Activated naive CD4-positive, alpha-beta T cell treated with anti-CD3 and anti-CD28 coated beads, Interleukin-2, amount 50 U/mL, for 16 hours (primary cell): ENCODE measurements at regions not wholly inside any gene's neighbourhood (a gene's known extent, or its start where the extent isn't known, plus 50 kb on each side); places are given as distances from the start of the nearest gene placed in this dataset.

ENCODE experiments used
- DNase-seq: peaks from one replicate; pipeline ENCODE4 v3.0.0-alpha.2; 2020

GRCh38 chr3:152155246-152156020, 113.3 kb upstream of the MBNL1 start:
- DNase-seq: no peak

DNA sequence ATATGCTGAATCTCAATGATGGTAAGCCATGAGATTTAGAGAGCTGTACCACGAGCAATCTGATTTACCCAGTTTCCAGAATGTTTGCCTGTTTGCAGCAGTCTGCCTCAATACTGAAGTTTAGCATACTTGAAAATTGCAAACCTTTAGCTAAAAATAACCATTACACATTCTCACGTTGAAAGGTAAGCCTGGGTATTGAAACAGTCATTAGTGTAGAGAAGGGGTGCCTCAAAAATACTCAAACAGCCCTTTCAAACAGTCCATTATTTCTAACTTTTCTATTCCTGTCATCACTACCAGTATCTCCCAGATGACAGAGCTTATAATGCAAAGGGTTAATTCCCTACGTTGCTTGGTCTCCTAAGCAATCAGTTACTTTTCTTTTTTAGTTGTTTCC, 111.8 kb upstream of the MBNL1 start:
- DNase-seq: no peak

GRCh38 chr3:152157337-152157736, 111.4 kb upstream of the MBNL1 start:
- no peak for DNase-seq

- no peak for DNase-seq
These were observed 109.4 kb upstream of the MBNL1 start for GRCh38 chr3:152159328-152159727.

DNA sequence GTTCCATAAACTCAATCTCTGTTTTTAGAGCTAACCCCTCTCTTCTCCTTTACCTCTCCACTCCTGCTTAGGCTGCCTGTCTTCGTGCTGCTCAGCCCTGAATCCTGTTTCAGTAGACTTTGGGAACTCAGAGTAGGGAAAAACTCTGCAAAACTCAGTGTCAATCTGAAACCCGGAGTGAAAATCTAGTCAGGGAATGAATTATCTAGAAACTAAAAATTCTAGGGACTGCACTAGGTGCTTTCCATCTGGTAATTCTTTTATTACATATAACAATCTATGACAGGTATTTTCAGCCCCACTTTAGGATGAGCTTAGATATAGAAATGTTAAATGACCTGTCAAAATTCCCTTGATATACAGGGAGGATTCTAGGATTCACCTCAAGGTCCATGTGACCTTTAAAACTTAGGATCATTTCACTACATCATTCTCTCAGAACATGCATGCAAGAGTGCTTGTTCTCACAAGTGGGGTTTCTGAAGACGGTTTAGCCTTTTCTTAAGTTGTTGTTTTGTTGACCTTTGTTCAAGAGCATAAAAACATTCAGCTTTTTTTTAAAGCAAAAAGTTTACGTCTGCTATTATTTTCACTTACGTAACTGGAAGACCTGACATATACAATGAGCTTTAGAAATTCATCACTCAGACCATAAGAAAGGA, 108.2 kb upstream of the MBNL1 start:
- no peak for DNase-seq

GRCh38 chr3:152172460-152172859, 96.3 kb upstream of the MBNL1 start:
- DNase-seq: no peak

DNA sequence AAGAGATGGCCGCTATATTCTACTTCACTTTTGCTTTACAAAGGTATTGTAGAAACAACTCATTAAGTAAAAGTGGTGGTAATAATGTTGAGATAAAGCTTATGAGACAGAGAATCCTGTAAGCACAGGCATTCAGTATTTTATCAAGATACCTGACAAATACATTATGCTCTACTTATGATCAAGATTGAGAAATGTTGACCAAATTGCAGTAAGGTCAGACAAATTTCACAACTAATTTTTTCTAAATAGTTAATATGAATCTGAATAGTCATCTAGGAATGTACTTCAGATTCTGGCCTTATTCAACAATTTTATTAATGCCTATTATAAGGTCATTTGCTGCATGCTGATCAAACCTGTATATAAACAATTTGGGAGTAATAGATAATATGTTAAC, 95.1 kb upstream of the MBNL1 start:
- DNase-seq: no peak

DNA sequence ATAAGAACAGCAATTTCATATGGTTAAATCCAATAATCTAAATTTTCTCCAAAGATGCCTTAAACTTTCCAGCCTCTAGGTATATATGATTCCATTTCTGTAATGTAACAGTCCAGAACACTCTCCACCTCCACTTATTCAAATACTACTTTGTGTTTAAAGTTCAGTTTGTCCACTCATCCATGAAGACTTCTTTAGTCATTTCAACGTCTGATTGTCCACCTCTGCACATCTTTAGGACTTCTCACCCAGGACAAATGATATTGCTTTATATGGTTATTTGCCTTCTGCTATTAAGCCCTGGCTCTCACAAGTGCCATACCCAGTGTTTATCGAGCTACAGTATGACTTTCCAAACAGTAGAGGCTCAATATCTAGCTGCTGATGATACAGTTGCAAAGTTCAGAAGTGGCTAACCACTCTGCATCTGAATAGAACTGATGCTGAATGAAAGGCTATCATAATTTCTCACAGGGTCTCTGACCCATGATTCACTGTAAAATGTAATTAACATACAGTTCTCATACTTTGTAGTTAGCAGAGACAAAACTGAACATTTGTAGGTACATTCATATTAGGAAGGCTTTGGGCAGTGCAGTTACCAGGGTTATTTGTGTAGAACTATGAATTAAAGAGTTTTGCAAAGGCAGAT, 93.7 kb upstream of the MBNL1 start:
- no peak for DNase-seq

DNA sequence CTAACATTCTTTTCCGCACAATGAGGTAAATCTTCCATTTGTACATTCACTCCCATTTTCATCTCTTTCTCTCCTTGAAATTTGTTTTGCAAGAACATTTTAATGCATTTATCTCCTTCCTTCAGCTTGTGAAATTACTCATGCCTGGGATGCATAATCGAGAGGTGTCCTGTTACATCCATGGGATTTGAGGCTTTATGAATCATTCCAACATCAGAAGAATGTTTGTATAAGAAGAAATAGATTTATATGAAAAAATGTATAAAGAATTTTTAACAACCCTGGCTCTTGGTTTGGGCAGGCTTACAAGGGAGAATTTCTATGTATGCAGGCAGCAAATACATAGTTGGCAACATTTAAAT, 93.2 kb upstream of the MBNL1 start:
- no peak for DNase-seq

GRCh38 chr3:152176241-152176640, 92.5 kb upstream of the MBNL1 start:
- DNase-seq: no peak

DNA sequence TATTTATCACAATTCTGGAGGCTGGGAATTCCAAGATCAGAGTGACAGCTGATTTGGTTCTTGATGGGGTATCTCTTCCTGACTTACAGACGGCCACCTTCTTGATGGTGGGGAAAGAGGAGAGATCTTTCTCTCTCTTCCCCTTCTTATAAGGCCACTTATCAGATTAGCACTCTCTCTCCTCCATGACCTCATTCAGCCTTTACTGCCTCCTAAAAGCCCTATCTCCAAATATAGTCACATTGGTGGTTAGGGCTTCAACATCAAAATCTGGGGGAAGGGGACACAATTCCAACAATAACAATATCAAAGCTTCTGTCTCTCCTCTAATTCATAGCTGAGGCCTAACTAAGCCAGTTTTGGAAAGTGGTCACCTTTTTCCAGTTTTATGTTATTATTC, 91.7 kb upstream of the MBNL1 start:
- no peak for DNase-seq

DNA sequence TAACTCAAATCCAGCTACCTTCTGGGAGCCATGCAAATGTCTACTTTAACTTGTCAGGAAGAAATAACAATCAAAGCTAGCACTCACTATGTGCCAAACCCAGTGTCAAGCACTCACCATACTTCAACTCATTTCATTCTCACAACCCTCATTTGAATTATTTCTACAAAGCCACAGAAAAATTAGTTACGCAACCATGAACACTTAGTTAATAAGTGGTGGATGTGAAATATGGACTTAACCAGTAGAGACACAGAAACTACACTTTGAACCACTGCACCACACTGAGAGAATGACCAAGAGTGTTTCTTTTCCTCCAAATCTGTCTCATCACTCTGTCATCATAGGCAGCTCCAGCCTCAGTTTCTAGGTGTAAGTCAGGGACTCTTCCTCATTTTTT, 91.0 kb upstream of the MBNL1 start:
- DNase-seq: no peak

- peak; percentile 54 for DNase-seq
These were observed 85.3 kb upstream of the MBNL1 start for GRCh38 chr3:152183473-152183872.

DNA sequence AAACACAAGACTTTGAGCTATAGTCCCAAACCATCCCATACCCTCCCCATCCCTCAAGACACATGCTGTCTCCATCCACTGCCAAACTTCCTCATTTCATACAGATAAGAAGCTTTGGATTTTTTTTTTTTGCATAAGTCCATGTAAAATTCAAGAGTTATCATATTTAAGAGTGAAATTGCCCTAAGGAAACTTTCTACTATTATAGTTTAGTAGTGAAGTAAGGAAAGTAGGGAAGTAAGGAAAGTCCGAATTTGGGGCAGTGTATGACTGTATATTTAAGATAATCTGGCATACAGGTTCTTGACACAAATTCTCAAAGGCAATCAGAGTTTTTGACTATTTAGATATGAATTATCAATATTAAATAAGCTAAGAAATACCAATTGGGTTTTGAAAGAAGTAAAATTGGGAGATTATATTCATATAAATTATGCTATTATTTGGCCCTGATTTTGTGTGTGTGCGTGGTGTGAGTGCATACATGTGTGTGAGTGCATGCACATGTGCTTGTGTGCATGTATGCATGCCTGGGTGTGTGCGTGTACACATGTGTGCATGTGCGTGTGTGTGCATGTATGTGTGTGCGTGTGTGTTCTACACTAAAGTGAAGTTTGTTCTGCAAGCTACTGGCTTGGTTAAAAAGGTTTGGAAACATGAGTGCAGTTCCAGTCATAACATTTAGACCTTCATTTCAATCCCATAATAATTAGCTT, 83.6 kb upstream of the MBNL1 start:
- DNase-seq: no peak

DNA sequence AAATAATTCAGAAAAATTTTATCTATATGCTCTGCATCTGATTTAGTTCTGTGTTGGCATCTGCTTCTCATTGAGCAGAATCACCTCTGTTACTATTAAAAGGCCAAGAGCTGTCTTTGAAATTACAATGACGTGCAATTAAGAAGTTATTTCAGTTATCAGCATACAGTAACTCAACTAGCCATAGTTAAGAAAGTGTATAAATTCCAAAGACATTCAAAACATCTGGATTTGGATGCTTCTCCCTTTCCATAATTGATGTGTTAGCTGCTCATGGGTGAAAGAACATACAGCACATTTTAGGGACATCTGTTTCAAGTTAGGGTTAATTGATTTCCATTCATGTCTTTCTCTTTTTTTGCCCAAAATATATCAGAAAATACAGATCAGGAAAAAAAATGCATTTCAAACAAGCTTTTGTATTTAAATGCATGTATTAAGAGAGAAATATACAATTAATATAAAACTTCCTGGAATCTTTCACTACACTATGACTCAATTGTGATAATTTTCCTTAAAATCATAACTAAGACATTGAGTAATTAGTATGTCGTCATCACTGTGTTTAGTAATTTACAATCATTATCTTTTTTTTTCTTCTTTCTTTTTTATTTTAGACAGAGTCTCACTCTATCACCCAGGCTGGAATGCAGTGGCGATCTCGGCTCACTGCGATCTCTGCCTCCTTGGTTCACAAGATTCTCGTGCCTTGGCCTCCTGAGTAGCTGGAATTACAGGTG, 82.7 kb upstream of the MBNL1 start:
- no peak for DNase-seq

GRCh38 chr3:152190636-152191183, 78.0 kb upstream of the MBNL1 start:
- no peak for DNase-seq

- no peak for DNase-seq
These were observed 76.7 kb upstream of the MBNL1 start for GRCh38 chr3:152192050-152192449.

- no peak for DNase-seq
These were observed 75.6 kb upstream of the MBNL1 start for GRCh38 chr3:152192936-152193672.

- DNase-seq: no peak
These were observed 75.0 kb upstream of the MBNL1 start for GRCh38 chr3:152193673-152194267.

DNA sequence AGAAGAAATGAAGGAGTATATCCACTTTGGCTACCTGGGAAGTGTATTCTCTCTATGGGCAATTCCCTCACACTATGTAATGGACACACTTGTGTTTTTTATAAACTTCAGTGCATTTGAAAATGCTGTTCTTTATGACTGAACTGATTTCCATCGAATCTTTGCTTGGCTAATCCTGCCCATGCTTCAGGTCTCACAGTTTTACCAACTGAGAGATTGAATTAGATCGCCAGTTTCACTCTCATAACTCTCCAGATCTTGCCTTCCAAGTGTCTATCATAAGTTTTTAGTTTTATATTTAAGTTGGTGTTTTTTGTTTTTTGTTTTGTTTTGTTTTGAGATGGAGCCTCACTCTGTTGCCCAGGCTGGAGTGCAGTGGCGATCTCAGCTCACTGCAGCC, 73.5 kb upstream of the MBNL1 start:
- DNase-seq: no peak

DNA sequence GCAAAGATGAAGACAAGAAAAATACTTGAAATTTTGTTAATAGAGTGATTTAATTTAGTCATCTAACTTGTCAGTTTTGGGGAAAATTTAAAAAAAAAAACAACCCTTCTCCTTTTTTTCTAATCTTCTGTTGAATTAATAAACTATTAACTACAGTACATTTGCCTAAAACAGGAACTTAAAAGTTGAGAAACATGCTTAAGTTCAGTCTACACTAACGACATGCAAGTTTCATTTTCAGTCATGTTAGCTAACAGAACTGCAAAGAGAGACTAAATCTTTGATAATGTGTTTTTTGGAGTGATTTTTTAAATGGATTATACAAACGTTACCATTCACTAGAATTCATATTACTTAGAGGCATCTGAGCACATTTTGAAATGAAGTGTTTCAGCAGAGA, 71.9 kb upstream of the MBNL1 start:
- no peak for DNase-seq
